ENCODE measurements at regions not wholly inside any gene's neighbourhood (a gene's known extent, or its start where the extent isn't known, plus 50 kb on each side); places are given as distances from the start of the nearest gene placed in this dataset.

- H4K5ac ChIP-seq (ENCODE audit: insufficient read length, low read depth, low read length) = no peak overlapping the region
- H3K56ac ChIP-seq (replicated peaks; ENCODE audit: insufficient read length, low read depth, low read length) = no peak overlapping the region
Observed at GRCh38 chr2:18317017-18317416, 243.4 kb downstream of the RDH14 start.

More at GRCh38 chr2:18317017-18317416, 243.4 kb downstream of the RDH14 start:
- H2BK12ac ChIP-seq (ENCODE audit: low read depth, low read length) = no peak overlapping the region
- no peaks in the 10 kb centered on the region for H3K23me2 ChIP-seq (ENCODE audit: low read depth, low read length)
- no peak overlapping the region for H3K4me3 ChIP-seq (ENCODE audit: extremely low read depth in 1 of 4, insufficient read depth in 2 of 4, low read depth in 3 of 4, low read length in 4 of 4)
- TF ChIP-seq SP1 (IDR thresholded peaks at IDR 0.05; ENCODE audit: low read depth, low read length) (no peak), EP300 (IDR thresholded peaks at IDR 0.05; ENCODE audit: borderline replicate concordance in 1 of 2, low read depth in 2 of 2, low read length in 2 of 2) (no peak), SIX5 (IDR thresholded peaks at IDR 0.05; ENCODE audit: low read depth, low read length) (no peak), NRF1 (IDR thresholded peaks at IDR 0.05; ENCODE audit: low read depth, low read length) (no peak)
- H4K8ac ChIP-seq (ENCODE audit: extremely low read depth, insufficient read depth, low read length) = no peak overlapping the region
- no peak overlapping the region for H3K4me2 ChIP-seq (ENCODE audit: insufficient read depth in 1 of 2, low read depth in 2 of 2, low read length in 2 of 2)
- H3K14ac ChIP-seq (ENCODE audit: insufficient read length) = no peak overlapping the region
- no peak overlapping the region for H2BK20ac ChIP-seq (ENCODE audit: low read length)
- no peaks in the 10 kb centered on the region for H3K79me2 ChIP-seq (ENCODE audit: control insufficient read depth in 1 of 2, insufficient read depth in 2 of 2, low read length in 2 of 2)
- no peak overlapping the region for H2BK5ac ChIP-seq (ENCODE audit: low read depth, low read length)
- WGBS, 2 experiments (ENCODE audit: extremely low coverage in 1 of 2, insufficient coverage in 1 of 2, insufficient read length in 1 of 2, insufficient replicate concordance in 2 of 2, low coverage in 1 of 2, low lambda C conversion rate in 2 of 2, missing lambda C conversion rate in 1 of 2) = 85% methylated on average over 2 of the region's 2 CpGs; no CpG with 5 or more reads in 1 of the 2 experiments
- no peaks in the 10 kb centered on the region for H3K4me1 ChIP-seq (replicated peaks in 1 of 4; ENCODE audit: control insufficient read depth in 3 of 4, insufficient read depth in 4 of 4, low read length in 3 of 4)
- H3K79me1 ChIP-seq (ENCODE audit: low read depth, low read length) = no peaks in the 10 kb centered on the region
- H4K20me1 ChIP-seq (replicated peaks in 1 of 2; ENCODE audit: control insufficient read depth in 1 of 2, insufficient read depth in 2 of 2, low read length in 2 of 2) = peaks cover 0 to 2% of the 10 kb centered on the region in 2 experiments
- H3K9ac ChIP-seq (replicated peaks in 1 of 4; ENCODE audit: extremely low read depth in 1 of 4, low read depth in 3 of 4, low read length in 3 of 4) = no peak overlapping the region
- H2BK15ac ChIP-seq (ENCODE audit: low read length) = no peak overlapping the region
- no peak overlapping the region for H2AK5ac ChIP-seq (ENCODE audit: low read depth, low read length)
- H3K27me3 ChIP-seq (replicated peaks in 1 of 4; ENCODE audit: control insufficient read depth in 3 of 4, extremely low read depth in 1 of 4, insufficient read depth in 3 of 4, low read length in 3 of 4) = no peaks in the 10 kb centered on the region
- CTCF ChIA-PET (ENCODE audit: partially characterized antibody) = no interaction called here
- H3K18ac ChIP-seq (ENCODE audit: extremely low read depth, low read length) = no peak overlapping the region
- POLR2A ChIA-PET (ENCODE audit: partially characterized antibody) = no interaction called here
- no peak overlapping the region for H2BK120ac ChIP-seq (replicated peaks; ENCODE audit: low read depth, low read length)
- no peak overlapping the region for H3K23ac ChIP-seq (ENCODE audit: insufficient read length)
- DNase-seq (ENCODE audit: low read depth in 1 of 2, low spot score in 2 of 2) (no peak), FAIRE-seq (no peak)
- no peak overlapping the region for H2AFZ ChIP-seq (ENCODE audit: low read length)
- no peaks in the 10 kb centered on the region for H3K9me3 ChIP-seq (ENCODE audit: insufficient read depth in 2 of 2, low read depth in 1 of 2, low read length in 1 of 2)
- H3K4ac ChIP-seq (replicated peaks; ENCODE audit: insufficient read length, low read depth, low read length) = no peak overlapping the region
- H4K91ac ChIP-seq (replicated peaks; ENCODE audit: insufficient read length, low read length) = no peak overlapping the region
- no peak overlapping the region for H3K27ac ChIP-seq (ENCODE audit: low read depth, low read length)
- H3K36me3 ChIP-seq (ENCODE audit: control insufficient read depth in 2 of 4, insufficient read depth in 4 of 4, low read length in 3 of 4) = no peaks in the 10 kb centered on the region
